ENCODE measurements at regions not wholly inside any gene's neighbourhood (a gene's known extent, or its start where the extent isn't known, plus 50 kb on each side); places are given as distances from the start of the nearest gene placed in this dataset.

DNA sequence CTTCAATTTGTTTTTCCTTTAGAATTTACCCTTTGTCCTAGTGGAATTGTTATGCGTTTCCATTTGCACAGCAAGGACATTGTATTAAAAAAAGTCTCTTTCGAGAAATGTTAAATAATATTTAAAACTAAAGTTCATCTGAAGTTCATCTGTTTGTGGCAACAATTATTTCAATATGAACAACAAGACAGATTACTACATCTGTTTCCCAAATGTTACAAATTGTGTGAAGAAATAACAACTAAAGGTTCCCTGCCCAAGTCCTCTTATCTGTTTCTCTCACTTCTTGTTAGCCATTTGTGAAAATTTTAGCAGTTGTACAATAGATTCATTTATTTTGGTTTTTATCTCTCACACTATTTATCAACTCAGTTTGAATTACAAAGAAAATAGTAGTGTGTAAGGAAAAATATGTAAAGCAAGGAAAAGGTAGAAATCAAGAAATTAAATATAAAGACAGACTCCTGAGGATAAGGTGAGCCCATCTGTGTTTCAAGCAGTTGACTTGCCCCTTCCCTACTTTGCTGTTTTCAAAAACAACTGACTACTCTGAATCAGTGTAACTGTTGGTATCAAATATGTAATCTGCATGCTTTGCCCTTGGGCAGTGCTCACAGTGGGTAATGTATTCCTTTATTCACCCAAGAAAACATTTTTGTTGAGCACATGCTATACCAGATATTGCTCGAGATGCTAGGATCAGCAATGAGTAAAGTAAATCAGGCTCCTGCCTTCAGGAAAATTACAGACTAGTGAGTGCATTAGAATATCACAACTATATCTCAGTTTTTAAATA, 118.9 kb upstream of the PCDH7 start:
- no peak for TF ChIP-seq ZNF350 (CRISPR knock-in tag; IDR thresholded peaks at IDR 0.05; ENCODE audit: borderline replicate concordance, low read depth)
- no peak for TF ChIP-seq AKNA (CRISPR knock-in tag; IDR thresholded peaks at IDR 0.05; ENCODE audit: borderline replicate concordance)
- no peak for TF ChIP-seq SRSF1 (optimal IDR thresholded peaks at IDR 0.05; ENCODE audit: low read depth, low read length)
- TF ChIP-seq, protein P1, sequence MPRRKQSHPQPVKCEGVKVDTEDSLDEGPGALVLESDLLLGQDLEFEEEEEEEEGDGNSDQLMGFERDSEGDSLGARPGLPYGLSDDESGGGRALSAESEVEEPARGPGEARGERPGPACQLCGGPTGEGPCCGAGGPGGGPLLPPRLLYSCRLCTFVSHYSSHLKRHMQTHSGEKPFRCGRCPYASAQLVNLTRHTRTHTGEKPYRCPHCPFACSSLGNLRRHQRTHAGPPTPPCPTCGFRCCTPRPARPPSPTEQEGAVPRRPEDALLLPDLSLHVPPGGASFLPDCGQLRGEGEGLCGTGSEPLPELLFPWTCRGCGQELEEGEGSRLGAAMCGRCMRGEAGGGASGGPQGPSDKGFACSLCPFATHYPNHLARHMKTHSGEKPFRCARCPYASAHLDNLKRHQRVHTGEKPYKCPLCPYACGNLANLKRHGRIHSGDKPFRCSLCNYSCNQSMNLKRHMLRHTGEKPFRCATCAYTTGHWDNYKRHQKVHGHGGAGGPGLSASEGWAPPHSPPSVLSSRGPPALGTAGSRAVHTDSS (CRISPR knock-in tag; conservative IDR thresholded peaks at IDR 0.05): no peak
- TF ChIP-seq NR1H2 (CRISPR knock-in tag; IDR thresholded peaks at IDR 0.05; ENCODE audit: borderline replicate concordance, low read depth): no peak
- no peak for TF ChIP-seq ZKSCAN1 (IDR thresholded peaks at IDR 0.05; ENCODE audit: low read length)
- no peak for TF ChIP-seq DPF2 (CRISPR knock-in tag; IDR thresholded peaks at IDR 0.05; ENCODE audit: borderline replicate concordance, low read depth)
- no peaks in the 10 kb centered on the region for H3K4me1 ChIP-seq (ENCODE audit: insufficient read depth, low read length)
- no peak overlapping the region for H3K4me3 ChIP-seq (replicated peaks in 1 of 3; ENCODE audit: insufficient read depth in 1 of 3, low read depth in 2 of 3, low read length in 3 of 3)
- H3K36me3 ChIP-seq (replicated peaks in 1 of 2; ENCODE audit: control insufficient read depth in 1 of 2, insufficient read depth in 2 of 2, low read length in 2 of 2): no peaks in the 10 kb centered on the region
- no peak overlapping the region for H3K27ac ChIP-seq (ENCODE audit: extremely low read length, insufficient read depth, low read length)
- under 1% methylated on average over 3 of the region's 3 CpGs for WGBS (ENCODE audit: low lambda C conversion rate)
- no peak for FAIRE-seq
- no peak overlapping the region for H2AFZ ChIP-seq (ENCODE audit: low read length)
- ATAC-seq: no peak
- POLR2A ChIA-PET: no interaction called here
- no peaks in the 10 kb centered on the region for H3K79me2 ChIP-seq (ENCODE audit: insufficient read depth, low read length)
- intact Hi-C loops (cut with micrococcal nuclease; ENCODE audit: unreplicated experiment): no loop called here
- CTCF ChIA-PET (ENCODE audit: low intra/inter-chr PET ratio, low total read pairs): no interaction called here
- H4K20me1 ChIP-seq (ENCODE audit: insufficient read depth, low read length): no peaks in the 10 kb centered on the region
- no peak overlapping the region for H3K4me2 ChIP-seq (ENCODE audit: low read depth, low read length)
- H3K9me3 ChIP-seq (ENCODE audit: low read length): peaks cover 55% of the 10 kb centered on the region
- in situ Hi-C loops (cut with HindIII; ENCODE audit: extremely low pct_ligation_motif_present, low pct_unique_long_range_greater_than_20kb): no loop called here
- H3K27me3 ChIP-seq (ENCODE audit: control insufficient read depth in 1 of 2, insufficient read depth in 2 of 2, low read length in 2 of 2): no peaks in the 10 kb centered on the region
- DNase-seq (ENCODE audit: low spot score): no peak
- no peak overlapping the region for H3K9ac ChIP-seq (ENCODE audit: insufficient read depth, low read depth, low read length)
- no TSS peak for BruUV-seq (replicated peaks)
